K562 (cell line): ENCODE measurements at regions not wholly inside any gene's neighbourhood (a gene's known extent, or its start where the extent isn't known, plus 50 kb on each side); places are given as distances from the start of the nearest gene placed in this dataset.

ENCODE experiments used
- ATAC-seq: fragments of 200-7000 bp; cut with Tn5 transposase; 3 replicates; pipeline ENCODE4 v1.9.1; 2020; ENCODE audit warnings: moderate library complexity
- BruUV-seq: library from RNA; stranded (reverse); fragments of 400-500 nt; replicated peaks from 2 replicates; lab custom pipeline; 2021; lab: Mats Ljungman, UMichigan
- CTCF ChIA-PET: fragments of 300-600 bp; formaldehyde crosslinking; extraction: SDS; loops from one replicate; lab custom pipeline; 2021; ENCODE audit warnings: low intra/inter-chr PET ratio; lab: Yijun Ruan, JAX
- POLR2A ChIA-PET: fragments of 300-600, 350-650 bp; sonication (Branson Sonifier 250); formaldehyde crosslinking; extraction: SDS; loops from one replicate; lab custom pipeline; 2021; ENCODE audit warnings: antibody characterized with exemption, inconsistent platforms; lab: Yijun Ruan, JAX
- DNase-seq, 4 experiments: peaks; one replicate each; pipeline versions ENCODE4 v3.0.0 to v3.0.0-alpha.2; 2011 to 2018; ENCODE audit warnings: low spot score in 3 of 4, mixed read lengths in 3 of 4; ENCODE audit errors: extremely low read depth in 1 of 4
- FAIRE-seq: peaks from 2 replicates; lab custom pipeline; 2011; peaks lifted over from hg19 to GRCh38; lab: Jason Lieb, UNC
- H2AFZ ChIP-seq: 2 replicates; pipeline ENCODE4 v1.6.0; 2011; ENCODE audit warnings: low read depth, low read length, control low read depth, inconsistent platforms
- H3K27ac ChIP-seq: fragments of 200-600 bp; 3 replicates; pipeline ENCODE4 v1.8.0; 2011; ENCODE audit warnings: low read depth, mild to moderate bottlenecking, control low read depth, inconsistent platforms, low read length, moderate library complexity, mixed read lengths; ENCODE audit errors: extremely low read depth
- H3K27me3 ChIP-seq, 2 experiments: fragments of 300-600 bp in 1 of 2; 2 replicates in 1 of 2; 3 replicates in 1 of 2; pipeline versions ENCODE4 v1.6.0 to v1.8.0; 2011; ENCODE audit warnings: inconsistent platforms in 2 of 2, low read length in 2 of 2, mild to moderate bottlenecking in 1 of 2, mixed read lengths in 1 of 2, moderate library complexity in 1 of 2; ENCODE audit not compliant: control insufficient read depth in 2 of 2, insufficient read depth in 2 of 2
- H3K36me3 ChIP-seq: fragments of 300-600 bp; 3 replicates; pipeline ENCODE4 v1.8.0; 2011; ENCODE audit warnings: mild to moderate bottlenecking, low read length, inconsistent platforms; ENCODE audit not compliant: control insufficient read depth, insufficient read depth
- H3K4me1 ChIP-seq, 2 experiments: fragments of 200-600 bp in 1 of 2; replicated peaks in 1 of 2; 2 replicates in 1 of 2; 3 replicates in 1 of 2; pipeline versions ENCODE4 v1.5.1 to v1.8.0; 2011; ENCODE audit warnings: inconsistent platforms in 2 of 2, low read length in 2 of 2, mild to moderate bottlenecking in 1 of 2, mixed read lengths in 1 of 2, moderate library complexity in 1 of 2; ENCODE audit not compliant: control insufficient read depth in 2 of 2, insufficient read depth in 2 of 2
- H3K4me2 ChIP-seq: 2 replicates; pipeline ENCODE4 v1.6.1; 2011; ENCODE audit warnings: low read length, control low read depth, inconsistent platforms, mixed read lengths; ENCODE audit not compliant: insufficient read depth
- H3K4me3 ChIP-seq: fragments of 200-600 bp; sonication (generic), shearing (Covaris generic); 2 replicates; pipeline ENCODE4 v1.5.1; 2016; ENCODE audit warnings: control low read depth, inconsistent platforms
- H3K79me2 ChIP-seq: fragments of 200-600 bp; 3 replicates; pipeline ENCODE4 v1.8.0; 2011; ENCODE audit warnings: low read length, inconsistent platforms; ENCODE audit not compliant: control insufficient read depth, insufficient read depth
- H3K9ac ChIP-seq, 2 experiments: 2 replicates each; pipeline versions ENCODE4 v1.6.0 to v1.6.1; 2011; ENCODE audit warnings: low read depth in 2 of 2, low read length in 2 of 2, control low read depth in 1 of 2, inconsistent platforms in 1 of 2, mild to moderate bottlenecking in 1 of 2, mixed read lengths in 1 of 2; ENCODE audit not compliant: insufficient read depth in 1 of 2
- H3K9me1 ChIP-seq: one replicate; pipeline ENCODE4 v1.6.0; 2011; ENCODE audit warnings: inconsistent platforms, mild to moderate bottlenecking, low read length, moderate library complexity; ENCODE audit not compliant: control insufficient read depth, insufficient read depth
- H3K9me3 ChIP-seq: replicated peaks from 2 replicates; pipeline ENCODE4 v1.5.1; 2011; ENCODE audit warnings: low read depth, low read length, inconsistent platforms; ENCODE audit not compliant: control insufficient read depth, insufficient read depth
- H4K20me1 ChIP-seq: replicated peaks from 2 replicates; pipeline ENCODE4 v1.6.1; 2011; ENCODE audit warnings: low read length, inconsistent platforms, mixed read lengths; ENCODE audit not compliant: control insufficient read depth, insufficient read depth
- DPF2 ChIP-seq: fragments of 450-650 bp; IDR thresholded peaks from 2 replicates; pipeline ENCODE4 v1.6.1; 2016
- HOMEZ ChIP-seq: fragments of 250-450 bp; sonication (Bioruptor Pico); IDR thresholded peaks from 2 replicates; pipeline ENCODE4 v1.4.0; 2020; ENCODE audit warnings: mild to moderate bottlenecking, moderate library complexity
- NELFE ChIP-seq: IDR thresholded peaks from 2 replicates; pipeline ENCODE4 v1.6.1; 2011; ENCODE audit warnings: mild to moderate bottlenecking; ENCODE audit not compliant: insufficient read depth, insufficient read length
- RBM17 ChIP-seq: fragments of 200-400 bp; formaldehyde crosslinking; IDR thresholded peaks from 2 replicates; pipeline ENCODE4 v1.6.1; 2017; ENCODE audit warnings: low read depth, mild to moderate bottlenecking, low read length, borderline replicate concordance
- RBM25 ChIP-seq: fragments of 200-400 bp; formaldehyde crosslinking; IDR thresholded peaks from 2 replicates; pipeline ENCODE4 v1.6.1; 2018; ENCODE audit warnings: low read length, low read depth, moderate library complexity; ENCODE audit not compliant: severe bottlenecking
- RCOR1 ChIP-seq, 2 experiments: IDR thresholded peaks; 2 replicates each; pipeline ENCODE4 v1.6.1; 2012; ENCODE audit warnings: low read depth in 2 of 2, low read length in 2 of 2, borderline replicate concordance in 1 of 2, improper control_type of control experiment in 1 of 2
- STAT6 ChIP-seq: sonication (generic); formaldehyde crosslinking; IDR thresholded peaks from 2 replicates; pipeline ENCODE4 v1.8.1; 2023; ENCODE audit warnings: mild to moderate bottlenecking, missing genetic modification reagents
- ZBTB2 ChIP-seq: fragments of 450-650 bp; IDR thresholded peaks from 2 replicates; pipeline ENCODE4 v1.6.1; 2016; ENCODE audit warnings: antibody characterized with exemption
- ZFP36 ChIP-seq: fragments of 150-350 bp; IDR thresholded peaks from 2 replicates; pipeline ENCODE4 v1.6.1; 2018; ENCODE audit warnings: low read length, low read depth; ENCODE audit not compliant: partially characterized antibody
- ZNF146 ChIP-seq: IDR thresholded peaks from one replicate; pipeline ENCODE4 v1.6.1; 2018; ENCODE audit warnings: missing compliant biosample characterization; ENCODE audit not compliant: unreplicated experiment
- ZNF507 ChIP-seq: conservative IDR thresholded peaks from 2 replicates; pipeline ENCODE4 v1.6.1; 2017; ENCODE audit warnings: missing genetic modification characterization, missing compliant biosample characterization
- ZSCAN29 ChIP-seq: fragments of 450-650 bp; IDR thresholded peaks from 2 replicates; pipeline ENCODE4 v1.6.1; 2017
- WGBS: fragments of 100-300 bp; shearing (Covaris generic); methylation state at CpG from one replicate; pipeline ENCODE4 v1.1.6; 2016; ENCODE audit warnings: low coverage, mixed read lengths; ENCODE audit not compliant: insufficient coverage; ENCODE audit errors: missing lambda C conversion rate; 5-methylcytosine and 5-hydroxymethylcytosine counted together
- in situ Hi-C: fragments of 300-500 bp; cut with MboI; formaldehyde crosslinking; loops from 4 replicates; pipeline ENCODE4 v1.15.0; 2018; ENCODE audit warnings: inconsistent platforms, mixed read lengths
- intact Hi-C: fragments of 100-400 bp; cut with micrococcal nuclease; formaldehyde crosslinking; loops from 2 replicates; pipeline ENCODE4 v1.14.2; 2022

- ATAC-seq, result no peak
- under 1% methylated on average over 15 of the region's 15 CpGs for WGBS
- BruUV-seq, result no TSS peak
These were observed 231.5 kb downstream of the FAT4 start for GRCh38 chr4:125546272-125546671.

GRCh38 chr4:125547836-125548235, 233.1 kb downstream of the FAT4 start:
- H3K27me3 ChIP-seq, result no peaks in the 10 kb centered on the region
- no peaks in the 10 kb centered on the region for H3K9me1 ChIP-seq
- ChIA-PET CTCF (no interaction called here), POLR2A (no interaction called here)
- H4K20me1 ChIP-seq, result no peaks in the 10 kb centered on the region
- H3K4me1 ChIP-seq, result no peaks in the 10 kb centered on the region
- H3K4me2 ChIP-seq, result no peak overlapping the region
- DNase-seq (no peak), ATAC-seq (no peak), FAIRE-seq (no peak)
- H2AFZ ChIP-seq, result no peak overlapping the region
- no peak overlapping the region for H3K27ac ChIP-seq
- in situ Hi-C loops (no loop called here), intact Hi-C loops (no loop called here)
- H3K9me3 ChIP-seq, result no peaks in the 10 kb centered on the region
- H3K4me3 ChIP-seq, result no peak overlapping the region
- H3K79me2 ChIP-seq, result no peaks in the 10 kb centered on the region
- 1% methylated on average over 4 of the region's 4 CpGs for WGBS
- BruUV-seq, result no TSS peak
- H3K36me3 ChIP-seq, result no peaks in the 10 kb centered on the region
- H3K9ac ChIP-seq, result no peak overlapping the region
- no peak for TF ChIP-seq RCOR1 (IDR thresholded peaks at IDR 0.05; ENCODE audit: borderline replicate concordance in 1 of 2, low read depth in 2 of 2, low read length in 2 of 2)
- no peak for TF ChIP-seq NELFE
- no peak for TF ChIP-seq ZNF507 (tag)
- no peak for TF ChIP-seq ZFP36
- TF ChIP-seq ZNF146 (CRISPR knock-in tag), result no peak
- TF ChIP-seq ZBTB2, result no peak
- TF ChIP-seq RBM17, result no peak
- TF ChIP-seq STAT6 (CRISPR knock-in tag), result no peak
- no peak for TF ChIP-seq RBM25
- no peak for TF ChIP-seq HOMEZ

More at GRCh38 chr4:125546272-125546671, 231.5 kb downstream of the FAT4 start:
- in situ Hi-C loops (no loop called here), intact Hi-C loops (no loop called here)
- no peaks in the 10 kb centered on the region for H3K4me1 ChIP-seq
- no peaks in the 10 kb centered on the region for H3K79me2 ChIP-seq
- no peak overlapping the region for H3K4me3 ChIP-seq
- no peaks in the 10 kb centered on the region for H3K27me3 ChIP-seq
- no peak overlapping the region for H3K9ac ChIP-seq
- H3K4me2 ChIP-seq, result no peak overlapping the region
- H3K27ac ChIP-seq, result no peak overlapping the region
- H3K9me3 ChIP-seq, result no peaks in the 10 kb centered on the region
- ChIA-PET POLR2A (no interaction called here), CTCF (no interaction called here)
- FAIRE-seq, result no peak
- no peak overlapping the region for H2AFZ ChIP-seq
- H4K20me1 ChIP-seq, result no peaks in the 10 kb centered on the region
- no peaks in the 10 kb centered on the region for H3K36me3 ChIP-seq
- H3K9me1 ChIP-seq, result no peaks in the 10 kb centered on the region
- TF ChIP-seq ZSCAN29 (no peak), DPF2 (no peak)
- DNase-seq, result no peak
